ENCODE measurements at regions not wholly inside any gene's neighbourhood (a gene's known extent, or its start where the extent isn't known, plus 50 kb on each side); places are given as distances from the start of the nearest gene placed in this dataset.

- no peaks in the 10 kb centered on the region for H4K20me1 ChIP-seq (ENCODE audit: low read depth, low read length)
- no peak overlapping the region for H3K4me3 ChIP-seq (ENCODE audit: insufficient read depth, low read length, poor library complexity, severe bottlenecking)
- H3K79me2 ChIP-seq (ENCODE audit: insufficient read depth, low read length), result no peaks in the 10 kb centered on the region
- H3K36me3 ChIP-seq (ENCODE audit: low read length), result no peaks in the 10 kb centered on the region
- no peak overlapping the region for H3K9ac ChIP-seq (ENCODE audit: low read length)
- H3K4me2 ChIP-seq (ENCODE audit: low read depth, low read length, poor library complexity, severe bottlenecking), result no peak overlapping the region
- H3K27me3 ChIP-seq (ENCODE audit: low read length), result no peaks in the 10 kb centered on the region
- H2AFZ ChIP-seq (ENCODE audit: low read depth, low read length, severe bottlenecking), result no peak overlapping the region
- no peak overlapping the region for H3K27ac ChIP-seq (ENCODE audit: low read depth, low read length)
- TF ChIP-seq EZH2phosphoT487 (conservative IDR thresholded peaks at IDR 0.05; ENCODE audit: low read length) (no peak), CTCF (IDR thresholded peaks at IDR 0.05; ENCODE audit: insufficient read depth, low read length, poor library complexity, severe bottlenecking) (no peak)
- H3K9me2 ChIP-seq (replicated peaks; ENCODE audit: insufficient read depth, low read length), result no peaks in the 10 kb centered on the region
- H3F3A ChIP-seq (ENCODE audit: insufficient read depth), result no peaks in the 10 kb centered on the region
- H3K9me3 ChIP-seq (ENCODE audit: insufficient read depth, low read length), result no peaks in the 10 kb centered on the region
These were observed 534.4 kb downstream of the MID1IP1 start for GRCh38 chrX:39335513-39336235.

- no peak overlapping the region for H3K9ac ChIP-seq (ENCODE audit: low read length)
- no peak overlapping the region for H3K4me2 ChIP-seq (ENCODE audit: low read depth, low read length, poor library complexity, severe bottlenecking)
- no peaks in the 10 kb centered on the region for H3F3A ChIP-seq (ENCODE audit: insufficient read depth)
- no peak overlapping the region for H2AFZ ChIP-seq (ENCODE audit: low read depth, low read length, severe bottlenecking)
- no peaks in the 10 kb centered on the region for H3K79me2 ChIP-seq (ENCODE audit: insufficient read depth, low read length)
- no peaks in the 10 kb centered on the region for H3K9me3 ChIP-seq (ENCODE audit: insufficient read depth, low read length)
- TF ChIP-seq CTCF (IDR thresholded peaks at IDR 0.05; ENCODE audit: insufficient read depth, low read length, poor library complexity, severe bottlenecking) (no peak), EZH2phosphoT487 (conservative IDR thresholded peaks at IDR 0.05; ENCODE audit: low read length) (no peak)
- H3K4me3 ChIP-seq (ENCODE audit: insufficient read depth, low read length, poor library complexity, severe bottlenecking), result no peak overlapping the region
- no peaks in the 10 kb centered on the region for H4K20me1 ChIP-seq (ENCODE audit: low read depth, low read length)
- no peaks in the 10 kb centered on the region for H3K36me3 ChIP-seq (ENCODE audit: low read length)
- no peak overlapping the region for H3K27ac ChIP-seq (ENCODE audit: low read depth, low read length)
- H3K9me2 ChIP-seq (replicated peaks; ENCODE audit: insufficient read depth, low read length), result no peaks in the 10 kb centered on the region
- H3K27me3 ChIP-seq (ENCODE audit: low read length), result no peaks in the 10 kb centered on the region
These were observed 535.5 kb downstream of the MID1IP1 start for GRCh38 chrX:39336671-39337311.

GRCh38 chrX:39337451-39337850 lies 536.2 kb downstream of the MID1IP1 start:
- H4K20me1 ChIP-seq (ENCODE audit: low read depth, low read length), result no peaks in the 10 kb centered on the region
- H3F3A ChIP-seq (ENCODE audit: insufficient read depth), result no peaks in the 10 kb centered on the region
- no peaks in the 10 kb centered on the region for H3K36me3 ChIP-seq (ENCODE audit: low read length)
- H3K79me2 ChIP-seq (ENCODE audit: insufficient read depth, low read length), result no peaks in the 10 kb centered on the region
- no peak overlapping the region for H3K9ac ChIP-seq (ENCODE audit: low read length)
- TF ChIP-seq EZH2phosphoT487 (conservative IDR thresholded peaks at IDR 0.05; ENCODE audit: low read length), result no peak
- no peak for TF ChIP-seq CTCF (IDR thresholded peaks at IDR 0.05; ENCODE audit: insufficient read depth, low read length, poor library complexity, severe bottlenecking)
- no peak overlapping the region for H3K4me2 ChIP-seq (ENCODE audit: low read depth, low read length, poor library complexity, severe bottlenecking)
- H3K9me2 ChIP-seq (replicated peaks; ENCODE audit: insufficient read depth, low read length), result no peaks in the 10 kb centered on the region
- no peak overlapping the region for H3K27ac ChIP-seq (ENCODE audit: low read depth, low read length)
- H3K9me3 ChIP-seq (ENCODE audit: insufficient read depth, low read length), result no peaks in the 10 kb centered on the region
- no peak overlapping the region for H2AFZ ChIP-seq (ENCODE audit: low read depth, low read length, severe bottlenecking)
- H3K4me3 ChIP-seq (ENCODE audit: insufficient read depth, low read length, poor library complexity, severe bottlenecking), result no peak overlapping the region
- H3K27me3 ChIP-seq (ENCODE audit: low read length), result no peaks in the 10 kb centered on the region
